BLaER1 (cell line): ENCODE measurements at regions not wholly inside any gene's neighbourhood (a gene's known extent, or its start where the extent isn't known, plus 50 kb on each side); places are given as distances from the start of the nearest gene placed in this dataset.
"Not testable (repeated sequence)": the region's sequence is repeated elsewhere in the genome, so short reads cannot be mapped to it uniquely, and the experiment has no call there.

ENCODE experiments used
- H3K27ac ChIP-seq: shearing (Covaris generic); formaldehyde crosslinking; 2 replicates; pipeline ENCODE4 v1.8.1; 2022
- H3K27me3 ChIP-seq: shearing (Covaris generic); formaldehyde crosslinking; 2 replicates; pipeline ENCODE4 v1.8.1; 2022
- H3K36me3 ChIP-seq: shearing (Covaris generic); formaldehyde crosslinking; 2 replicates; pipeline ENCODE4 v1.8.1; 2022
- H3K4me1 ChIP-seq: shearing (Covaris generic); formaldehyde crosslinking; 2 replicates; pipeline ENCODE4 v1.8.1; 2022
- H3K4me2 ChIP-seq: shearing (Covaris generic); formaldehyde crosslinking; 2 replicates; pipeline ENCODE4 v1.8.1; 2022
- H3K4me3 ChIP-seq: shearing (Covaris generic); formaldehyde crosslinking; 2 replicates; pipeline ENCODE4 v1.8.1; 2022
- H3K9ac ChIP-seq: shearing (Covaris generic); formaldehyde crosslinking; 2 replicates; pipeline ENCODE4 v1.8.1; 2022
- H3K9me3 ChIP-seq: shearing (Covaris generic); formaldehyde crosslinking; 2 replicates; pipeline ENCODE4 v1.8.1; 2022
- H4K20me1 ChIP-seq: shearing (Covaris generic); formaldehyde crosslinking; 2 replicates; pipeline ENCODE4 v1.8.1; 2022
- Cebpa-rat ChIP-seq: shearing (Covaris generic); IDR thresholded peaks from 2 replicates; pipeline ENCODE4 v1.8.1; 2022

DNA sequence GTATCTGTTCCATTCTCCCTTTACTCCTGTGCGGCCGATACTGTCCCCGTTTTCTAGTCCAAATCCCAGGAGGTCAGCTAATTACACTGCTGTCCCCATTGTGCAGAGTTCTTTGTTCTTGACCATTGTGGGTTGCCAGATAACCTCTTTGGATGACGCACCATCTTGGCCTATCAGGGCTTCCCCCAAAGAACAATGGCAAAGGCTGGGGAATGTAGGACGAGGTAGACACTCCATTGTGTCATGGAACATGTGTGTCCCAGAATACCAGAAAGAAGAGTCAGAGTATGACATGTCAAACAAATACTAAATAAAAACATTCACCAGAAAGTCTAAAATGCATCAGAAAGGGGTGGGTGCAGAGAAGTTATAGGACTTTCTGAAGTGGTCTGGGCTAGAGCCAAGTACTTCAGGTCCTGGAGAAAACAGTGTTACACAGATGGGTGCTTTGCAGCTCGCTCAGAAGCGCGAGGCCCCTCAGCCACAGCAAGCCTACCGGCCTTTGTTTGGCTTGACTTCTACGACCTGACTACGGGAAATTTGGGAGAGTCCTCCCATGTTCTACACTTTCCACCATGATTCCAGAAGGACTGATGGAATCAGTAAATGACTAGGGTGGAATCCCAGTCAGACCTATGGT lies 83.2 kb upstream of the SSBP2 start:
- Histone ChIP-seq H3K4me2 (no peak overlapping the region), H3K27ac (no peak overlapping the region), H3K27me3 (no peaks in the 10 kb centered on the region), H3K9me3 (no peaks in the 10 kb centered on the region), H3K9ac (no peak overlapping the region), H3K4me1 (no peaks in the 10 kb centered on the region), H3K36me3 (no peaks in the 10 kb centered on the region), H4K20me1 (no peaks in the 10 kb centered on the region), H3K4me3 (no peak overlapping the region)
- TF ChIP-seq Cebpa-rat, result no peak

DNA sequence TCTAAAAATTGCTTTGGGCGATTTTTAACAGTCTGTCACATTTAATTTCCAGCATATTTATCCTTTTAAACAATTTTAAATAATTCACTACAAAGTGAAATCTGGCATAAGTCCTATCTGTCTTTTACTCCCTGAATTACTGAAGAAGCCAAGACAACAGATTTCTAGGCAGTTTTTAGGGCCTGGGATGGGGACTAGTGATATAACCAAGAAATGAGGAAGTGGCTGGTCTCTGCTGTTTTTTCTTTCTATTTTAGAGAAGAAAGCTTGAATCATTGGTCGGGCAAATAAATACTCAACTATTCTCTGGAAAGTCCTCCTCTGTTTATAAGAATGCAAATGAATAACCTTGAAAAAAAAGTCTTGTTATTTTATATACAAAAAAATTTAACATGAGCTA lies 79.7 kb upstream of the SSBP2 start:
- Histone ChIP-seq H4K20me1 (no peaks in the 10 kb centered on the region), H3K4me2 (no peak overlapping the region), H3K27ac (no peak overlapping the region)

DNA sequence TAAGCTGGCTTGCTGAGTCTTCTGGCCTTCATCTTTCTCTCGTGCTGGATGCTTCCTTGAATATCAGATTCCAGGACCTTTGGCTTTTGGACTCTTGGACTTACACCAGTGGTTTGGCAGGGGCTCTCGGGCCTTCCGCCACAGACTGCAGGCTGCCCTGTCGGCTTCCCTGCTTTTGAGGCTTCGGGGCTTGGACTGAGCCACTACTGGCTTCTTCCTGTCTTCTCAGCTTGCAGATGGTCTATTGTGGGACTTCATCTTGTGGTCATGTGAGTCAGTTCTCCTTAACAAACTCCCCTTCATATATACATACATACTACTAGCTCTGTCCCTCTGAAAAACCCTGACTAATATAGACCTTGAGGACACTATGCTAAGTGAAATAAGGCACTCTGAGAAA lies 78.3 kb upstream of the SSBP2 start:
- Histone ChIP-seq H3K9ac (no peak overlapping the region), H3K9me3 (no peaks in the 10 kb centered on the region), H3K27me3 (no peaks in the 10 kb centered on the region), H3K4me1 (no peaks in the 10 kb centered on the region; the same call in 1 of the 2 replicates), H3K4me3 (no peak overlapping the region), H3K4me2 (no peak overlapping the region), H3K36me3 (no peaks in the 10 kb centered on the region), H4K20me1 (no peaks in the 10 kb centered on the region), H3K27ac (no peak overlapping the region)
- no peak for TF ChIP-seq Cebpa-rat

More for the DNA sequence above, 79.7 kb upstream of the SSBP2 start:
- Histone ChIP-seq H3K9me3 (no peaks in the 10 kb centered on the region), H3K4me1 (no peaks in the 10 kb centered on the region; the same call in 1 of the 2 replicates), H3K27me3 (no peaks in the 10 kb centered on the region), H3K9ac (no peak overlapping the region), H3K4me3 (no peak overlapping the region), H3K36me3 (no peaks in the 10 kb centered on the region)
- TF ChIP-seq Cebpa-rat, result no peak

DNA sequence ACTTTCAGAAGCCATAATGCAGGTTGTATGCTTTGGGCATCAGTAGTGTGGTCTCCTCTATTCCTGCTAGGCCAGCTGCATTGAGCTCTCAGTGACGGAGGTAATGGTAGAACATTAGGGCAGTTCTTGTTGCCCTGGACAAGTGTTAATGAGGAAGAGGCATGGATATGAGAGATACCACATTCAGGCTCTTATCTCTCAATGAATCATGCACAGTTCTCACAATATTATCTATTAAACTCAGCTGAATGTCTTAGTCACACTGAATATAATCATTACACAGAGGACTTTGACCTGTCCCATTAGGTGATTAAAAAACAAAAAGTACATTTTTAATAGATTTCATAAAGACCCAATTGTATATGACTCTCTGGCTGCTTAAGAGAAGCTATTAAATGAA lies 76.6 kb upstream of the SSBP2 start:
- H3K4me2 ChIP-seq, result no peak overlapping the region
- H3K9me3 ChIP-seq, result peaks cover 10% of the 10 kb centered on the region
- no peaks in the 10 kb centered on the region for H3K27me3 ChIP-seq
- H3K27ac ChIP-seq, result no peak overlapping the region
- H3K36me3 ChIP-seq, result no peaks in the 10 kb centered on the region
- no peak overlapping the region for H3K4me3 ChIP-seq
- no peak overlapping the region for H3K9ac ChIP-seq
- H4K20me1 ChIP-seq, result no peaks in the 10 kb centered on the region
- no peak for TF ChIP-seq Cebpa-rat
- H3K4me1 ChIP-seq, result no peaks in the 10 kb centered on the region; the same call in 1 of the 2 replicates

DNA sequence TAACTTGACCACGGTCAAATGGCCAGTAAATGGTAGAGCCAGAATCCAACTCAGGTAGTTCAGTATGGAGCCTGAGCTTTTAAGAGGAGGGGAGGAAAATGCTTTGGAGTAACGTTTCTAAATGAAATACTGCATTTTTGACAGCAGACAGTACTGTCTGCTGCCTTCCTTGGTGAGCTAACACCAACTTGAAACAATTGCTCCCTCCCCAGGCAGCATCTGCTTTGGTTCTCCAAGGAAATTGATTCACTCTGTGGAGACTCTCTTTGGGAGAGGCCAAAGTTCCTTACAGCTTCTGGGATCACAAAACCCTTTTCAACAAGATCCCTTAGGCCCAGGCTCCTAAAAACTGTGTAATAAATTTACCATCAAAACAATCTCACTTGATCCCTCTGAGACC lies 75.2 kb upstream of the SSBP2 start:
- Histone ChIP-seq H3K36me3 (no peaks in the 10 kb centered on the region), H3K4me3 (no peak overlapping the region), H3K9me3 (peaks cover 10% of the 10 kb centered on the region), H3K9ac (no peak overlapping the region), H3K4me2 (no peak overlapping the region), H3K27ac (no peak overlapping the region), H3K27me3 (no peaks in the 10 kb centered on the region), H3K4me1 (no peaks in the 10 kb centered on the region; the same call in 1 of the 2 replicates), H4K20me1 (no peaks in the 10 kb centered on the region)
- TF ChIP-seq Cebpa-rat, result no peak

DNA sequence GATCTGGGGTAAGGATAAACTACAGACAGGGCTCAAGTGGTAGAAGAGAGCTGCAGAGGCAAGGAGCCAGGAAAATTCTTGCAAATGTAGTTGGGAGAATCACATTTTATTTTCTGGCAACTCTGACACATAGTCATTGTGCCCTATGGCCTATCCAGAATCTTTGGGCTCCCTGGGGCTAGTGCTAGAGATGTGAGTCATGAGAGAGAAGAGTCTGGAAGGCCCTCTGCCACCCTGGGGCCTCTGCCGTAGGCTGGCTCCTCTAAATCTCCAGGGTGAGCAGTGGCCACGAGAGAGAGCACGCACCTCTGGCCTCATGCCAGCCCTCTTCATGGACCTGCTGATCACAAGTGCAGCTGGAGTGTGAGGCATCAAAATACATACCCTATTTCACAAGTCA lies 74.3 kb upstream of the SSBP2 start:
- Histone ChIP-seq H3K4me1 (no peaks in the 10 kb centered on the region; the same call in 1 of the 2 replicates), H3K9ac (no peak overlapping the region), H4K20me1 (no peaks in the 10 kb centered on the region), H3K4me3 (no peak overlapping the region), H3K9me3 (peaks cover 10% of the 10 kb centered on the region), H3K27ac (no peak overlapping the region), H3K4me2 (no peak overlapping the region), H3K36me3 (no peaks in the 10 kb centered on the region), H3K27me3 (no peaks in the 10 kb centered on the region)
- TF ChIP-seq Cebpa-rat, result no peak

DNA sequence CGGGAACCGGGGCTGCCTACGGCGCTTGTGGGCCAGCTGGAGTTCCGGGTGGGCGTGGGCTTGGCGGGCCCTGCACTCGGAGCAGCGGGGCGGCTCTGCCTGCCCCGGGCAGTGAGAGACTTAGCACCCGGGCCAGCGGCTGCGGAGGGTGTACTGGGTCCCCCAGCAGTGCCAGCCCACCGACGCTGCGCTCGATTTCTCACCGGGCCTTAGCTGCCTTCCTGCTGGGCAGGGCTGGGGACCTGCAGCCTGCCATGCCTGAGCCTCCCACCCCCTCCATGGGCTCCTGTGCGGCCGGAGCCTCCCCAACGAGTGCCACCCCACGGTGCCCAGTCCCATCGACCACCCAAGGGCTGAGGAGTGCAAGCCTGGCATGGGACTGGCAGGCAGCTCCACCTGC lies 72.8 kb upstream of the SSBP2 start:
- H3K9me3 ChIP-seq, result peaks cover 10% of the 10 kb centered on the region
- H4K20me1 ChIP-seq, H3K27ac ChIP-seq, H3K9ac ChIP-seq, H3K27me3 ChIP-seq, H3K4me1 ChIP-seq, H3K4me2 ChIP-seq, H3K36me3 ChIP-seq, H3K4me3 ChIP-seq: not testable (repeated sequence)

DNA sequence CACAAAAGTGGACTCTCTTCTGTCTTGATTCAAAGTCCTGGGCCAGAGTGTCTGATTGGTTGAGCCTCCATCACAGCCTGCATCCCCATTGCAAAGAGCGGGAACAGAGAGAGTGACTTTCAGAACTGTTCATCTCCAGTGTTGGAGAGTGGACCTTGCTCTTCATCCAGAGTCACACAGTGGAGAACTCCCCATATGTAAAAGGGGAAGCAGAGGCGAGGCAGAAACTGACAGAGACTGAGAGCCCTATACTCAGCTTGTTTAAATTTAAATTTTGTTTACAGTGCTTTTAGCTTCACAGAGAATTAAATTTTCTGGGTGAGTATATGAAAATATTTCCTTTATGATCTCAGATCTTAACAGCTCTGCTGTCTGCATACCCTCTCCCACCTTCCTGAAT lies 70.0 kb upstream of the SSBP2 start:
- Histone ChIP-seq H3K27ac (no peak overlapping the region), H3K9me3 (peaks cover 10% of the 10 kb centered on the region), H3K4me2 (no peak overlapping the region), H3K4me1 (no peaks in the 10 kb centered on the region), H3K36me3 (no peaks in the 10 kb centered on the region), H3K27me3 (no peaks in the 10 kb centered on the region), H3K9ac (no peak overlapping the region), H4K20me1 (no peaks in the 10 kb centered on the region), H3K4me3 (no peak overlapping the region)
- no peak for TF ChIP-seq Cebpa-rat

DNA sequence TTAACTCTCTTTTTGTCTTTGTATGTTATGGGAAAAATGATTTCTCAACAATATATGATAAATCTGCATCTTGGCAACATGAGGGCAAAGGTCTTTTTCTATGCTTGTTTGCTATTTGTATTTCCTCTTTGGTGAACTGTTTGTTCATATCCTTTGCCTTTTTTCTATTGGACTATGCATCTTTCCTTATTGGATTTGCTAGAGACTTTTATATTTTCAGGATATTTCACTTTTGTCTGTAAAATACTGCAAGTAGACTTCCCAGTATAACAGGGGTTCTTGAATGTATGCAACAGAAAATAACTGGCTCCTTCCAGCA lies 69.4 kb upstream of the SSBP2 start:
- no peak overlapping the region for H3K27ac ChIP-seq

DNA sequence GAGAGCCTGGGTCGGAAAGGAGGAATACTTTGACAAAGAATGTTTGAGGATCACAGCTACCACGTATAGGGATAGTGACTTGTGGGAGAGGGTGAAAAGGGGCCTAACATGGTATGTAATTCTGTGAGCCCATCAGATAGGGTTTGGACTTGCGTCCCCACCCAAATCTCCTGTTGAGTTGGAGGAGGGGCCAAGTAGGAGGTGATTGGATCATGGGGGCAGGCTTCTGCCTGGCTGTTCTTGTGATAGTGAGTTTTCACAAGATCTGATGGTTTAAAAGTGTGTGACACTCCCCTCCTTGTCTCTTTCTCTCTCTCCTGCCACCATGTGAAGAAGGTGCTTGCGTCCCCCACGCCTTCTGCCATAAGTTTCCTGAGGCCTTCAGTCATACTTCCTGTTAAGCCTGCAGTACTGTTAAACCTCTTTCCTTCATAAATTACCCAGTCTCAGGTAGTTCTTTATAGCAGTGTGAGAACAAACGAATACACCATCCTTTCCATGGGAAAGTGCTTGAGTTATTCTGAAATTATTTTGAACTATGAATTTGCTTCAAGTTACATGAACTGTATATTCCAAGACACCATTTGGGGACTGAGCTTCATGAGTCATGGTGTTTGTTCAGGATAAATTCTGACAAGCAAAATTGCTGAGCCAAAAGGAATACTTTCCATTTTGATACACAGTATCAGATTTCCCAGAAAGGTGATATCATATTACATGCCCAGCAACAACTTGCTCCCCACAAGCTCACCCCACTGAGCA lies 68.8 kb upstream of the SSBP2 start:
- Histone ChIP-seq H3K4me2 (no peak overlapping the region), H3K4me1 (no peaks in the 10 kb centered on the region), H3K4me3 (no peak overlapping the region), H3K27ac (no peak overlapping the region), H4K20me1 (no peaks in the 10 kb centered on the region), H3K27me3 (no peaks in the 10 kb centered on the region), H3K9me3 (peaks cover 10% of the 10 kb centered on the region), H3K36me3 (no peaks in the 10 kb centered on the region), H3K9ac (no peak overlapping the region)
- no peak for TF ChIP-seq Cebpa-rat

More for the DNA sequence above, 69.4 kb upstream of the SSBP2 start:
- H3K4me2 ChIP-seq, result no peak overlapping the region
- no peak overlapping the region for H3K9ac ChIP-seq
- no peaks in the 10 kb centered on the region for H3K36me3 ChIP-seq
- no peak for TF ChIP-seq Cebpa-rat
- H4K20me1 ChIP-seq, result no peaks in the 10 kb centered on the region
- H3K4me1 ChIP-seq, result no peaks in the 10 kb centered on the region
- H3K4me3 ChIP-seq, result no peak overlapping the region
- peaks cover 10% of the 10 kb centered on the region for H3K9me3 ChIP-seq
- H3K27me3 ChIP-seq, result no peaks in the 10 kb centered on the region
